ENCODE measurements at regions not wholly inside any gene's neighbourhood (a gene's known extent, or its start where the extent isn't known, plus 50 kb on each side); places are given as distances from the start of the nearest gene placed in this dataset.

DNA sequence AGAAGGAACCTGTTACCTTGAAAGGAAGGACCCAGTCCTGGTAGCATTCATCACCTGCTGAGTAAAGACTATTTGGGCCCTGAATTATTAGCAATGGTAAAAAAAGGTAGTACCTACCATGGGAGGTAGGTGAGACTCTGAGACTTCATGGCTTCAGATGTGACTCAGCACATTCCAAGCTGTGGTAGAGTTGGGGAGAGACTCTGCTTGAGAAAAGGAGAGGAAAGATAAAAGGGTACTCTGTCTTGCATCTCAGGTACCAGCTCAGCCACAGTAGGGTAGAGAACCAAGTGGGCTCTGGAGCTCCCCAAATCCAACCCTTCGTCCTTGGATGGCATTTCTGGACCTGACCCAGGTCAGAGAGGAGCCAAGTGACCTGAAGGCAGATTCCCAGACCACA, 430.4 kb downstream of the TBL1XR1 start:
- Histone ChIP-seq H3K36me3 (ENCODE audit: control insufficient read depth, insufficient read depth, low read length) (no peaks in the 10 kb centered on the region), H3K9me3 (ENCODE audit: control insufficient read depth, low read length) (no peaks in the 10 kb centered on the region), H3K9ac (no peak overlapping the region), H3K79me2 (no peaks in the 10 kb centered on the region), H3K4me1 (no peaks in the 10 kb centered on the region), H3K4me3 (ENCODE audit: low read depth, low read length) (no peak overlapping the region), H3K4me2 (ENCODE audit: low read length) (no peak overlapping the region), H3K27me3 (ENCODE audit: control insufficient read depth, insufficient read depth, low read length) (no peaks in the 10 kb centered on the region), H2AFZ (no peak overlapping the region), H3K27ac (no peak overlapping the region)
- TF ChIP-seq, protein P1, sequence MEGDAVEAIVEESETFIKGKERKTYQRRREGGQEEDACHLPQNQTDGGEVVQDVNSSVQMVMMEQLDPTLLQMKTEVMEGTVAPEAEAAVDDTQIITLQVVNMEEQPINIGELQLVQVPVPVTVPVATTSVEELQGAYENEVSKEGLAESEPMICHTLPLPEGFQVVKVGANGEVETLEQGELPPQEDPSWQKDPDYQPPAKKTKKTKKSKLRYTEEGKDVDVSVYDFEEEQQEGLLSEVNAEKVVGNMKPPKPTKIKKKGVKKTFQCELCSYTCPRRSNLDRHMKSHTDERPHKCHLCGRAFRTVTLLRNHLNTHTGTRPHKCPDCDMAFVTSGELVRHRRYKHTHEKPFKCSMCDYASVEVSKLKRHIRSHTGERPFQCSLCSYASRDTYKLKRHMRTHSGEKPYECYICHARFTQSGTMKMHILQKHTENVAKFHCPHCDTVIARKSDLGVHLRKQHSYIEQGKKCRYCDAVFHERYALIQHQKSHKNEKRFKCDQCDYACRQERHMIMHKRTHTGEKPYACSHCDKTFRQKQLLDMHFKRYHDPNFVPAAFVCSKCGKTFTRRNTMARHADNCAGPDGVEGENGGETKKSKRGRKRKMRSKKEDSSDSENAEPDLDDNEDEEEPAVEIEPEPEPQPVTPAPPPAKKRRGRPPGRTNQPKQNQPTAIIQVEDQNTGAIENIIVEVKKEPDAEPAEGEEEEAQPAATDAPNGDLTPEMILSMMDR (IDR thresholded peaks at IDR 0.05) = no peak

DNA sequence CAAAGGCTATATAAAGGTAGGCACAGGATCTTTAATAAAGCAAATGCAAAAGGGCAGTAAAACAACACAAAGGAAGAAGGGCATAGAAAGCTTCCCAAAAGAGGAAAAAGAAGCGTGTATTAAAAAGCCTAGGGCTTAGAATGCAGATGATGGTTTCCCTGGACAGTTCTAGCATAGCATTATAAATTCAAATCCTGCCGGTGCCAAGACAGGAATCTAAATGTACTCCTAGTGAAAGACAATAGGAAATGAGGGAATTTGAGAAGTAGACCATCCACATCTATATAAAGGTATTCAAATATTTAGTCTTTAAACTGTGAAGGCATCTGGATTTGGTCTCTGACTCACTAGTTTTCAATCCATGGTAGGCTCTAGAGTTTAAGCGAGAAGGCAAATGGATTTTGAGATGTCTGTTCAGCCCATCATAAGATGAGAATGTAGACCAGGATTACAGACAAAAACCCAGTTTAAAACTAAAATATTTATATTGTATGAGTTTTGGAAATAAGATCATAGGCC, 431.8 kb downstream of the TBL1XR1 start:
- H3K9ac ChIP-seq = no peak overlapping the region
- H3K79me2 ChIP-seq = no peaks in the 10 kb centered on the region
- H2AFZ ChIP-seq = no peak overlapping the region
- TF ChIP-seq, protein P1 (IDR thresholded peaks at IDR 0.05) = no peak
- H3K27me3 ChIP-seq (ENCODE audit: control insufficient read depth, insufficient read depth, low read length) = no peaks in the 10 kb centered on the region
- H3K9me3 ChIP-seq (ENCODE audit: control insufficient read depth, low read length) = no peaks in the 10 kb centered on the region
- no peaks in the 10 kb centered on the region for H3K36me3 ChIP-seq (ENCODE audit: control insufficient read depth, insufficient read depth, low read length)
- H3K4me2 ChIP-seq (ENCODE audit: low read length) = no peak overlapping the region
- no peak overlapping the region for H3K27ac ChIP-seq
- H3K4me1 ChIP-seq = no peaks in the 10 kb centered on the region
- H3K4me3 ChIP-seq (ENCODE audit: low read depth, low read length) = no peak overlapping the region

DNA sequence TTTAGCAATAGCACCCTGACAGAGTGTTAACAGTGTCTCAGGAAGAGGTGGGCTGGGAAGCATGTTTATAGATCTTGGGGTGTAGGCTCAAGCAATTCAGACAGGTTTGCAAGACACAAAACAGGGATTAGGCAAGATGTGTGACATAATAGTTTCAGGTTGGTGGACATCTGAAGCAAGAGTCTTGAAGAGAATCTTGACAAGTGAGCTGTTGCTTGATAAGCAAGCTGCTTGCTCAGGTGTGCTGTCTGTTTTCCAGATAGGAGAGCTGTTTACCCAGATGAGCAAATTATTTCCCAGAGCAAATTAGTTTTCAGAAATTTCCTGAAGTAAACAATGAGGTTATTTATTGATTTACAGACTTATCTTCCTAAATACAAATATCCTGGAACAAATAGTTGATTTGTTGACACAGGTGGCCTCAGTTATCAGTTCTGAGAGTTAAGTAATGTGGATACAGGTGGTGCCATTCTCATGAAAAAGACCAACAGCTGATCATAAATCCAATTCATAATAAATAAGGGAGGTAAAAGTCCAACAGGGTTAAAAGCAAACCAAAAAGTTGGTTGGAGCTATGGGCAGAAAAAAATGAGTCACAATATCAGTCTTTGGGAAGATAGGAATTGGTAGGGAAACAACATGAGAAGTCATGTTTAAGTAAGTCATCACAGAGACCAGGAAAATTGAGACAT, 437.3 kb downstream of the TBL1XR1 start:
- H3K4me1 ChIP-seq = no peaks in the 10 kb centered on the region
- no peak overlapping the region for H3K27ac ChIP-seq
- H2AFZ ChIP-seq = no peak overlapping the region
- no peak overlapping the region for H3K4me2 ChIP-seq (ENCODE audit: low read length)
- H3K79me2 ChIP-seq = no peaks in the 10 kb centered on the region
- TF ChIP-seq, protein P1 (IDR thresholded peaks at IDR 0.05) = no peak
- H3K9ac ChIP-seq = no peak overlapping the region
- H3K27me3 ChIP-seq (ENCODE audit: control insufficient read depth, insufficient read depth, low read length) = no peaks in the 10 kb centered on the region
- no peak overlapping the region for H3K4me3 ChIP-seq (ENCODE audit: low read depth, low read length)
- no peaks in the 10 kb centered on the region for H3K36me3 ChIP-seq (ENCODE audit: control insufficient read depth, insufficient read depth, low read length)
- H3K9me3 ChIP-seq (ENCODE audit: control insufficient read depth, low read length) = no peaks in the 10 kb centered on the region

- no peaks in the 10 kb centered on the region for H3K79me2 ChIP-seq
- H3K36me3 ChIP-seq (ENCODE audit: control insufficient read depth, insufficient read depth, low read length) = no peaks in the 10 kb centered on the region
- no peak overlapping the region for H3K9ac ChIP-seq
- no peak overlapping the region for H2AFZ ChIP-seq
- no peak overlapping the region for H3K4me3 ChIP-seq (ENCODE audit: low read depth, low read length)
- H3K27me3 ChIP-seq (ENCODE audit: control insufficient read depth, insufficient read depth, low read length) = no peaks in the 10 kb centered on the region
- TF ChIP-seq, protein P1 (IDR thresholded peaks at IDR 0.05) = no peak
- no peak overlapping the region for H3K27ac ChIP-seq
- no peaks in the 10 kb centered on the region for H3K4me1 ChIP-seq
- H3K9me3 ChIP-seq (ENCODE audit: control insufficient read depth, low read length) = no peaks in the 10 kb centered on the region
- H3K4me2 ChIP-seq (ENCODE audit: low read length) = no peak overlapping the region
Observed at GRCh38 chr3:176757429-176757828, 439.9 kb downstream of the TBL1XR1 start.

- Histone ChIP-seq H3K4me2 (ENCODE audit: low read length) (no peak overlapping the region), H2AFZ (no peak overlapping the region), H3K79me2 (no peaks in the 10 kb centered on the region), H3K36me3 (ENCODE audit: control insufficient read depth, insufficient read depth, low read length) (no peaks in the 10 kb centered on the region), H3K4me3 (ENCODE audit: low read depth, low read length) (no peak overlapping the region), H3K9me3 (ENCODE audit: control insufficient read depth, low read length) (no peaks in the 10 kb centered on the region), H3K4me1 (no peaks in the 10 kb centered on the region), H3K27ac (no peak overlapping the region), H3K27me3 (ENCODE audit: control insufficient read depth, insufficient read depth, low read length) (no peaks in the 10 kb centered on the region), H3K9ac (no peak overlapping the region)
- TF ChIP-seq, protein P1 (IDR thresholded peaks at IDR 0.05) = no peak
Observed at GRCh38 chr3:176755977-176756376, 441.3 kb downstream of the TBL1XR1 start.

Data from parathyroid adenoma (tissue), 2 donors.